Gastroesophageal sphincter (tissue), 4 donors: ENCODE measurements at regions not wholly inside any gene's neighbourhood (a gene's known extent, or its start where the extent isn't known, plus 50 kb on each side); places are given as distances from the start of the nearest gene placed in this dataset.

Experiments
- ATAC-seq: fragments of 150-250 bp; one replicate; pipeline ENCODE4 v1.9.1; 2016; ENCODE audit warnings: mild to moderate bottlenecking, moderate library complexity
- H3K27ac ChIP-seq, 4 donors: fragments of 200-600 bp; sonication (generic) in 3 of 4; 1 replicate in 3 of 4; 2 replicates in 1 of 4; pipeline ENCODE4 v1.5.1; 2016 to 2019
- H3K27me3 ChIP-seq: fragments of 200-600 bp; sonication (generic); one replicate; pipeline ENCODE4 v1.5.1; 2019
- H3K36me3 ChIP-seq, 2 donors: fragments of 200-600 bp; sonication (generic); one replicate each; pipeline ENCODE4 v1.5.1; 2019; ENCODE audit warnings: control low read depth in 1 of 2
- H3K4me1 ChIP-seq, 3 donors: fragments of 200-600 bp; sonication (generic); 1 replicate in 2 of 3; 2 replicates in 1 of 3; pipeline ENCODE4 v1.5.1; 2016 to 2019; ENCODE audit warnings: control low read depth in 2 of 3
- H3K4me3 ChIP-seq, 2 donors: fragments of 200-600 bp; sonication (generic); one replicate each; pipeline ENCODE4 v1.5.1; 2019; ENCODE audit warnings: mild to moderate bottlenecking in 1 of 2, moderate library complexity in 1 of 2
- H3K9me3 ChIP-seq, 3 donors: fragments of 200-600 bp; sonication (generic); one replicate each; pipeline ENCODE4 v1.5.1; 2017 to 2019; ENCODE audit warnings: control low read depth in 2 of 3
- CTCF ChIP-seq, 4 experiments: fragments of 200-600 bp in 2 of 4; fragments of 450-650 bp in 2 of 4; sonication (generic) in 1 of 4; IDR thresholded peaks; one replicate each; pipeline ENCODE4 v1.5.1; 2017 to 2019; ENCODE audit warnings: antibody characterized with exemption in 4 of 4, mild to moderate bottlenecking in 2 of 4, moderate library complexity in 2 of 4
- EP300 ChIP-seq: sonication (generic); formaldehyde crosslinking; IDR thresholded peaks from one replicate; pipeline ENCODE4 v1.6.1; 2017; ENCODE audit warnings: antibody characterized with exemption, mild to moderate bottlenecking
- POLR2A ChIP-seq, 2 donors: fragments of 450-650 bp; IDR thresholded peaks; one replicate each; pipeline ENCODE4 v1.6.1; 2017; ENCODE audit warnings: antibody characterized with exemption in 2 of 2, mild to moderate bottlenecking in 2 of 2, moderate library complexity in 1 of 2
- POLR2AphosphoS5 ChIP-seq: sonication (generic); formaldehyde crosslinking; IDR thresholded peaks from one replicate; pipeline ENCODE4 v1.6.1; 2017; ENCODE audit warnings: antibody characterized with exemption
- WGBS, 2 donors: methylation state at CpG; one replicate each; pipeline ENCODE4 v1.1.5; 2018; ENCODE audit warnings: low coverage in 1 of 2; 5-methylcytosine and 5-hydroxymethylcytosine counted together

- Histone ChIP-seq H3K27me3 (peaks cover 21% of the 10 kb centered on the region), H3K36me3 (no peaks in the 10 kb centered on the region), H3K4me3 (no peak overlapping the region), H3K4me1 (no peaks in the 10 kb centered on the region), H3K9me3 (no peaks in the 10 kb centered on the region), H3K27ac (no peak overlapping the region)
- ATAC-seq, result no peak
- 86% methylated on average over 7 of the region's 10 CpGs; no CpG with 5 or more reads in 1 of the 2 donors for WGBS, 2 donors
- TF ChIP-seq EP300, result no peak
- no peak for TF ChIP-seq POLR2AphosphoS5
- TF ChIP-seq POLR2A (IDR thresholded peaks at IDR 0.05), result no peak
- no peak for TF ChIP-seq CTCF (IDR thresholded peaks at IDR 0.05)
Measured at GRCh38 chr10:123463698-123464097, 202.5 kb upstream of the GPR26 start.

- Histone ChIP-seq H3K36me3 (no peaks in the 10 kb centered on the region), H3K4me3 (no peak overlapping the region), H3K27me3 (peaks cover 27% of the 10 kb centered on the region), H3K27ac (no peak overlapping the region), H3K9me3 (no peaks in the 10 kb centered on the region), H3K4me1 (no peaks in the 10 kb centered on the region)
- no peak for ATAC-seq
- 53 to 90% methylated on average over 2 to 3 of the region's 3 CpGs for WGBS, 2 donors
- no peak for TF ChIP-seq POLR2A (IDR thresholded peaks at IDR 0.05)
- TF ChIP-seq EP300, result no peak
- no peak for TF ChIP-seq POLR2AphosphoS5
- TF ChIP-seq CTCF (IDR thresholded peaks at IDR 0.05), result no peak
Measured at GRCh38 chr10:123464430-123465323, 201.5 kb upstream of the GPR26 start.

GRCh38 chr10:123470336-123470921, 195.7 kb upstream of the GPR26 start:
- no peaks in the 10 kb centered on the region for H3K9me3 ChIP-seq
- no peaks in the 10 kb centered on the region for H3K36me3 ChIP-seq
- H3K4me1 ChIP-seq, result no peaks in the 10 kb centered on the region
- H3K27ac ChIP-seq, result no peak overlapping the region
- no peak for ATAC-seq
- 70 to 73% methylated on average over 5 to 7 of the region's 7 CpGs for WGBS, 2 donors
- H3K27me3 ChIP-seq, result peaks cover 25% of the 10 kb centered on the region
- no peak overlapping the region for H3K4me3 ChIP-seq
- TF ChIP-seq POLR2A (IDR thresholded peaks at IDR 0.05), result no peak
- TF ChIP-seq CTCF (IDR thresholded peaks at IDR 0.05), result no peak
- no peak for TF ChIP-seq POLR2AphosphoS5
- TF ChIP-seq EP300, result no peak

- no peak for ATAC-seq
- no peak overlapping the region for H3K27ac ChIP-seq
- H3K9me3 ChIP-seq, result no peaks in the 10 kb centered on the region
- H3K4me1 ChIP-seq, result no peaks in the 10 kb centered on the region
- WGBS, 2 donors, result 84 to 100% methylated on average over 1 of the region's 1 CpG
- H3K36me3 ChIP-seq, result no peaks in the 10 kb centered on the region
- peaks cover 25% of the 10 kb centered on the region for H3K27me3 ChIP-seq
- no peak overlapping the region for H3K4me3 ChIP-seq
- no peak for TF ChIP-seq CTCF (IDR thresholded peaks at IDR 0.05)
- TF ChIP-seq POLR2AphosphoS5, result no peak
- no peak for TF ChIP-seq POLR2A (IDR thresholded peaks at IDR 0.05)
- no peak for TF ChIP-seq EP300
Measured at GRCh38 chr10:123471811-123472210, 194.3 kb upstream of the GPR26 start.

- no peaks in the 10 kb centered on the region for H3K4me1 ChIP-seq
- no CpG with 5 or more reads among the region's 9 CpGs for WGBS, 2 donors
- ATAC-seq, result no peak
- H3K9me3 ChIP-seq, result no peaks in the 10 kb centered on the region
- H3K36me3 ChIP-seq, result no peaks in the 10 kb centered on the region
- TF ChIP-seq EP300, result no peak
- TF ChIP-seq POLR2AphosphoS5, result no peak
- TF ChIP-seq CTCF (IDR thresholded peaks at IDR 0.05), result no peak
- TF ChIP-seq POLR2A (IDR thresholded peaks at IDR 0.05), result no peak
- no peak overlapping the region for H3K4me3 ChIP-seq
- peaks cover 22% of the 10 kb centered on the region for H3K27me3 ChIP-seq
- no peak overlapping the region for H3K27ac ChIP-seq
Measured at GRCh38 chr10:123472606-123473005, 193.5 kb upstream of the GPR26 start.
